ENCODE measurements at regions not wholly inside any gene's neighbourhood (a gene's known extent, or its start where the extent isn't known, plus 50 kb on each side); places are given as distances from the start of the nearest gene placed in this dataset.

- TF ChIP-seq CTCF (conservative IDR thresholded peaks at IDR 0.05; ENCODE audit: low read depth in 2 of 2) (no peak), EZH2 (IDR thresholded peaks at IDR 0.05; ENCODE audit: low read depth, unreplicated experiment) (no peak), EZH2phosphoT487 (IDR thresholded peaks at IDR 0.05; ENCODE audit: unreplicated experiment) (no peak), POLR2AphosphoS5 (IDR thresholded peaks at IDR 0.05; ENCODE audit: low read depth) (no peak), ZNF331 (CRISPR knock-in tag; IDR thresholded peaks at IDR 0.05; ENCODE audit: low read depth) (no peak)
- TF ChIP-seq, protein P1, sequence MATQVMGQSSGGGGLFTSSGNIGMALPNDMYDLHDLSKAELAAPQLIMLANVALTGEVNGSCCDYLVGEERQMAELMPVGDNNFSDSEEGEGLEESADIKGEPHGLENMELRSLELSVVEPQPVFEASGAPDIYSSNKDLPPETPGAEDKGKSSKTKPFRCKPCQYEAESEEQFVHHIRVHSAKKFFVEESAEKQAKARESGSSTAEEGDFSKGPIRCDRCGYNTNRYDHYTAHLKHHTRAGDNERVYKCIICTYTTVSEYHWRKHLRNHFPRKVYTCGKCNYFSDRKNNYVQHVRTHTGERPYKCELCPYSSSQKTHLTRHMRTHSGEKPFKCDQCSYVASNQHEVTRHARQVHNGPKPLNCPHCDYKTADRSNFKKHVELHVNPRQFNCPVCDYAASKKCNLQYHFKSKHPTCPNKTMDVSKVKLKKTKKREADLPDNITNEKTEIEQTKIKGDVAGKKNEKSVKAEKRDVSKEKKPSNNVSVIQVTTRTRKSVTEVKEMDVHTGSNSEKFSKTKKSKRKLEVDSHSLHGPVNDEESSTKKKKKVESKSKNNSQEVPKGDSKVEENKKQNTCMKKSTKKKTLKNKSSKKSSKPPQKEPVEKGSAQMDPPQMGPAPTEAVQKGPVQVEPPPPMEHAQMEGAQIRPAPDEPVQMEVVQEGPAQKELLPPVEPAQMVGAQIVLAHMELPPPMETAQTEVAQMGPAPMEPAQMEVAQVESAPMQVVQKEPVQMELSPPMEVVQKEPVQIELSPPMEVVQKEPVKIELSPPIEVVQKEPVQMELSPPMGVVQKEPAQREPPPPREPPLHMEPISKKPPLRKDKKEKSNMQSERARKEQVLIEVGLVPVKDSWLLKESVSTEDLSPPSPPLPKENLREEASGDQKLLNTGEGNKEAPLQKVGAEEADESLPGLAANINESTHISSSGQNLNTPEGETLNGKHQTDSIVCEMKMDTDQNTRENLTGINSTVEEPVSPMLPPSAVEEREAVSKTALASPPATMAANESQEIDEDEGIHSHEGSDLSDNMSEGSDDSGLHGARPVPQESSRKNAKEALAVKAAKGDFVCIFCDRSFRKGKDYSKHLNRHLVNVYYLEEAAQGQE (IDR thresholded peaks at IDR 0.05; ENCODE audit: unreplicated experiment), result no peak
Measured at GRCh38 chr10:59960751-59961150, 54.4 kb upstream of the CCDC6 start.

All from GM23338 (cell line).